ENCODE measurements at regions not wholly inside any gene's neighbourhood (a gene's known extent, or its start where the extent isn't known, plus 50 kb on each side); places are given as distances from the start of the nearest gene placed in this dataset.

- Histone ChIP-seq H3K36me3 (no peaks in the 10 kb centered on the region), H3K4me1 (peaks cover 0 to 15% of the 10 kb centered on the region in 2 donors), H3K27ac (no peak overlapping the region), H3K27me3 (no peaks in the 10 kb centered on the region), H3K4me3 (no peak overlapping the region), H3K9me3 (no peaks in the 10 kb centered on the region)
- no peak for TF ChIP-seq CTCF (IDR thresholded peaks at IDR 0.05)
- ATAC-seq: no peak
- intact Hi-C loops (cut with DNase I): no loop called here
- DNase-seq: no peak
Measured at GRCh38 chr2:47277987-47278386, 91.1 kb upstream of the EPCAM start.

GRCh38 chr2:47277187-47277586, 91.9 kb upstream of the EPCAM start:
- TF ChIP-seq CTCF (IDR thresholded peaks at IDR 0.05): no peak
- peaks cover 0 to 23% of the 10 kb centered on the region in 2 donors for H3K4me1 ChIP-seq
- no peaks in the 10 kb centered on the region for H3K9me3 ChIP-seq
- H3K36me3 ChIP-seq: no peaks in the 10 kb centered on the region
- H3K27me3 ChIP-seq: no peaks in the 10 kb centered on the region
- intact Hi-C loops (cut with DNase I): no loop called here
- ATAC-seq (no peak), DNase-seq (no peak)
- no peak overlapping the region for H3K4me3 ChIP-seq
- no peak overlapping the region for H3K27ac ChIP-seq

- Histone ChIP-seq H3K9me3 (no peaks in the 10 kb centered on the region), H3K4me3 (no peak overlapping the region), H3K27me3 (no peaks in the 10 kb centered on the region), H3K27ac (no peak overlapping the region), H3K4me1 (peaks cover 3 to 27% of the 10 kb centered on the region in 2 donors), H3K36me3 (no peaks in the 10 kb centered on the region)
- ATAC-seq: no peak
- DNase-seq: no peak
- no peak for TF ChIP-seq CTCF (IDR thresholded peaks at IDR 0.05)
- intact Hi-C loops (cut with DNase I): no loop called here
Measured at GRCh38 chr2:47276061-47276460, 93.0 kb upstream of the EPCAM start.

GRCh38 chr2:47274054-47274782, 94.9 kb upstream of the EPCAM start:
- H3K9me3 ChIP-seq: no peaks in the 10 kb centered on the region
- TF ChIP-seq CTCF (IDR thresholded peaks at IDR 0.05): no peak
- no peaks in the 10 kb centered on the region for H3K36me3 ChIP-seq
- no peaks in the 10 kb centered on the region for H3K27me3 ChIP-seq
- H3K27ac ChIP-seq: peak overlapping the region in 1 of 2 donors; percentile 18
- no peak overlapping the region for H3K4me3 ChIP-seq
- DNase-seq (no peak), ATAC-seq (no peak)
- H3K4me1 ChIP-seq: peaks cover 7 to 41% of the 10 kb centered on the region in 2 donors
- intact Hi-C loops (cut with DNase I): no loop called here

- no peak for TF ChIP-seq CTCF (IDR thresholded peaks at IDR 0.05)
- Histone ChIP-seq H3K27ac (peak overlapping the region in 1 of 2 donors; percentile 55), H3K9me3 (no peaks in the 10 kb centered on the region), H3K27me3 (no peaks in the 10 kb centered on the region), H3K36me3 (no peaks in the 10 kb centered on the region), H3K4me1 (peaks cover 7 to 43% of the 10 kb centered on the region in 2 donors), H3K4me3 (peak overlapping the region in 1 of 2 donors; percentile 33)
- ATAC-seq (no peak), DNase-seq (no peak)
- intact Hi-C loops (cut with DNase I): no loop called here
Measured at GRCh38 chr2:47272905-47273758, 96.0 kb upstream of the EPCAM start.
